Esophagus squamous epithelium (tissue), 5 donors: ENCODE measurements at regions not wholly inside any gene's neighbourhood (a gene's known extent, or its start where the extent isn't known, plus 50 kb on each side); places are given as distances from the start of the nearest gene placed in this dataset.

Source experiments
- DNase-seq: peaks from one replicate; lab custom pipeline; 2025; lab: John Stamatoyannopoulos, UW
- H3K27ac ChIP-seq, 4 donors: fragments of 200-600 bp; sonication (generic); one replicate each; pipeline ENCODE4 v1.5.1; 2016 to 2019; ENCODE audit warnings: mild to moderate bottlenecking in 1 of 4
- H3K27me3 ChIP-seq, 4 donors: fragments of 200-600 bp; sonication (generic); 1 replicate in 3 of 4; 2 replicates in 1 of 4; pipeline versions ENCODE4 v1.5.1 to v1.6.0; 2017 to 2021; ENCODE audit warnings: antibody characterized with exemption in 1 of 4
- H3K36me3 ChIP-seq, 3 donors: fragments of 200-600 bp; sonication (generic); one replicate each; pipeline ENCODE4 v1.5.1; 2016 to 2019
- H3K4me1 ChIP-seq, 3 donors: fragments of 200-600 bp; sonication (generic); one replicate each; pipeline ENCODE4 v1.5.1; 2017 to 2019
- H3K4me3 ChIP-seq, 4 donors: fragments of 200-600 bp; sonication (generic); 1 replicate in 3 of 4; 2 replicates in 1 of 4; pipeline ENCODE4 v1.5.1; 2016 to 2019; ENCODE audit warnings: mild to moderate bottlenecking in 2 of 4, moderate library complexity in 1 of 4
- H3K9me3 ChIP-seq, 3 donors: fragments of 200-600 bp; sonication (generic); one replicate each; pipeline ENCODE4 v1.5.1; 2016 to 2019
- POLR2A ChIP-seq, 4 donors: fragments of 450-650 bp; IDR thresholded peaks; one replicate each; pipeline ENCODE4 v1.6.1; 2017; ENCODE audit warnings: antibody characterized with exemption in 4 of 4, mild to moderate bottlenecking in 4 of 4, moderate library complexity in 3 of 4
- WGBS, 2 donors: methylation state at CpG; one replicate each; pipeline ENCODE4 v1.1.5; 2018; 5-methylcytosine and 5-hydroxymethylcytosine counted together
- intact Hi-C: fragments of 100-400 bp; cut with DNase I; formaldehyde crosslinking; loops from one replicate; pipeline ENCODE4 v1.15.0; 2022
- TF ChIP-seq, protein P1 (sequence below), 6 experiments: fragments of 450-650 bp in 4 of 6; fragments of 200-600 bp in 2 of 6; sonication (generic) in 2 of 6; IDR thresholded peaks; one replicate each; pipeline ENCODE4 v1.5.1; 2016 to 2019; ENCODE audit warnings: antibody characterized with exemption in 6 of 6, mild to moderate bottlenecking in 4 of 6, moderate library complexity in 4 of 6
- donor health status: DM: yes; HTN: yes; CAD: no.

DNA sequence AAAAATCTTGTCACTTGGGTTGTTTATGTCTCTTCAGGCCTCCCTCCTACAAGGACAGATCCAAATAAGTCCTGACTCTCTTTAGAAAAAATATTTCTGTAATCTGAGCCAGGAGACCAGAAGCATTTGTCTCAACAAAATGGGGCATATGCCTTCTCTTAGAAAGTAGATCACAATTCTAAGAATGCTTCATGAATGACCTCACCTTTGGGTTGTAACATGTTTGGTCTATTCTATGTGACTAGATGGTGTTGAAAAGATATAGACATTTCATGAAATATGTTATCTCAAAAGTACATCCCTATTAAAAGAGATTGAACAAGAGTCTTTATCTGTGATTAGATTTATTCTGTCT is 159.0 kb upstream of the SETBP1 start:
- no peaks in the 10 kb centered on the region for H3K9me3 ChIP-seq
- no peaks in the 10 kb centered on the region for H3K36me3 ChIP-seq
- DNase-seq, result no peak
- TF ChIP-seq POLR2A (IDR thresholded peaks at IDR 0.05), result no peak
- TF ChIP-seq, protein P1, sequence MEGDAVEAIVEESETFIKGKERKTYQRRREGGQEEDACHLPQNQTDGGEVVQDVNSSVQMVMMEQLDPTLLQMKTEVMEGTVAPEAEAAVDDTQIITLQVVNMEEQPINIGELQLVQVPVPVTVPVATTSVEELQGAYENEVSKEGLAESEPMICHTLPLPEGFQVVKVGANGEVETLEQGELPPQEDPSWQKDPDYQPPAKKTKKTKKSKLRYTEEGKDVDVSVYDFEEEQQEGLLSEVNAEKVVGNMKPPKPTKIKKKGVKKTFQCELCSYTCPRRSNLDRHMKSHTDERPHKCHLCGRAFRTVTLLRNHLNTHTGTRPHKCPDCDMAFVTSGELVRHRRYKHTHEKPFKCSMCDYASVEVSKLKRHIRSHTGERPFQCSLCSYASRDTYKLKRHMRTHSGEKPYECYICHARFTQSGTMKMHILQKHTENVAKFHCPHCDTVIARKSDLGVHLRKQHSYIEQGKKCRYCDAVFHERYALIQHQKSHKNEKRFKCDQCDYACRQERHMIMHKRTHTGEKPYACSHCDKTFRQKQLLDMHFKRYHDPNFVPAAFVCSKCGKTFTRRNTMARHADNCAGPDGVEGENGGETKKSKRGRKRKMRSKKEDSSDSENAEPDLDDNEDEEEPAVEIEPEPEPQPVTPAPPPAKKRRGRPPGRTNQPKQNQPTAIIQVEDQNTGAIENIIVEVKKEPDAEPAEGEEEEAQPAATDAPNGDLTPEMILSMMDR (IDR thresholded peaks at IDR 0.05), result no peak
- intact Hi-C loops, result no loop called here
- no peaks in the 10 kb centered on the region for H3K4me1 ChIP-seq
- no peak overlapping the region for H3K4me3 ChIP-seq
- no peak overlapping the region for H3K27ac ChIP-seq
- no peaks in the 10 kb centered on the region for H3K27me3 ChIP-seq

DNA sequence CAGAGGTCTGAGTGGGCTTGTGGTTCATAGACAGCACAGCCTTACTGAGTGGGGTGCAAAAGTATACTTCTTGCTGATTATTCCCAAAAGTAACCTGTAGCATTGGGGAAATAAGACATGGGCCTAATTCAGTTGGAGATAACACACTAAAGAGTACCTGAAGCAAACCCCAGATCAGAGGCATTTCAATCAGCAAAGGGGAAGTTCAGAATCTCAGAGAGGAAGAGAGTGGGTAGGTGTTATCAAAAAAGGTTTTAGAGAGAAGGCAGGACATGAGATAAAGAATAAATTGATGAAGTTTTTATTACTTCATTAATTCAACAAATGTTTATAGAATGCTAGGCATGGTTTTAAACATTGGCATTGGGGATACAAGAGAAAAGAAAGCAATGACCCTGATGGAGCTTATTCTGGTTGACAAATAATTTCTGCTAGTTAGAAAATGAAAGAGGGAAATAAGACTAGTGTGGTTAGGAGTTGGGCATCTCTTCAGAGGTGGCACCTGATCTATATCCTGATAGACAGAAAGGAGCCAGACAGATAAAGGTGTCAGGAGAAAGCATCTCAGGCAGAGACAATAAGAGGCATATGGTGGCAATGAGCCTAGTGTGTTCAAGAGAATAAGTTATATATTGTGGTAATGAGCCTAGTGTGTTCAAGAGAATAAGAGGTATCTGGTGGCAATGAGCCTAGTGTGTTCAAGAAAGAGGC is 153.8 kb upstream of the SETBP1 start:
- Histone ChIP-seq H3K36me3 (no peaks in the 10 kb centered on the region), H3K9me3 (no peaks in the 10 kb centered on the region), H3K4me3 (no peak overlapping the region), H3K27me3 (no peaks in the 10 kb centered on the region), H3K4me1 (no peaks in the 10 kb centered on the region), H3K27ac (no peak overlapping the region)
- no peak for DNase-seq
- TF ChIP-seq, protein P1 (IDR thresholded peaks at IDR 0.05), result no peak
- TF ChIP-seq POLR2A (IDR thresholded peaks at IDR 0.05), result no peak
- intact Hi-C loops, result no loop called here

DNA sequence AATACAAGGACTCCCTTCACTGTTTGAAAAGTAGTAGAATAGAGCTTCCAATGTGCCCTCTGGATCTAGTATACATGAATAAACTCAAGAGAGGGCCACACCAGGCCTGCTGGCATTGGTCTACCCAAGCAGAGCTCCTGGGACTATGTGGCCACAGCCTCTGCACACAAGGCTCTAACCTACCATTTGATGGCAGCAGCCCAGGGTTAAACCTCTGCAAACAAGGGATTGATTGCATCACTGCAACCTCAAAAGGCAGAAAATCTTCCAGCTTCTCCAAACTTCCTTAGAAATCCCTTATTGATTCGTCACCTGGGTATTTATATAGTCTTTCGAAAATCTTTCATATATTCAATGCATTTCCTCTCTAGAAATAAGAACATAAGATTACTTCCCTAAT is 147.6 kb upstream of the SETBP1 start:
- Histone ChIP-seq H3K4me3 (no peak overlapping the region), H3K27ac (no peak overlapping the region), H3K36me3 (no peaks in the 10 kb centered on the region), H3K9me3 (no peaks in the 10 kb centered on the region), H3K4me1 (peaks cover 0 to 22% (median 0%) of the 10 kb centered on the region in 3 donors), H3K27me3 (no peaks in the 10 kb centered on the region)
- TF ChIP-seq, protein P1 (IDR thresholded peaks at IDR 0.05), result no peak
- no peak for TF ChIP-seq POLR2A (IDR thresholded peaks at IDR 0.05)
- no peak for DNase-seq
- intact Hi-C loops, result no loop called here
- 63 to 81% methylated on average over 2 of the region's 2 CpGs for WGBS, 2 donors

DNA sequence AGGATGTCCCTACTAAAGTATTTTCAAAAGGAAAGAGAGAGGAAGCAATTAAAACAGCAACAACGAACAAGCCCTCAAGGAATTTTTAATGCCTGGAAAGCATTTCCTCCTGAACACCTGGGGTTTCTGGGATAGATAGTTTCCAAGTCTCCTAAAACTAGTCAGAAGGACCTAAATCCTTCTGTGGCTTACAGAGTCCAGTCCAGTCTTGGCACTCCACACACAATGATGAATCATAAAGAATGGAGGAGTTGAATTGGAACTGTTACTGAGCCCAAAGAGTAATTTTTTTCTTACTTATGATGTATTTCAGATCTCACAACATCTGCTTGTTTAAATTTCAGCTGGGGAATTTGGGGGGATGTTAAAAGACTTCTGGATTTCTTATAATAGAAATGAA is 144.6 kb upstream of the SETBP1 start:
- no peak for DNase-seq
- intact Hi-C loops, result no loop called here
- WGBS, 2 donors, result 7 to 29% methylated on average over 1 of the region's 1 CpG

DNA sequence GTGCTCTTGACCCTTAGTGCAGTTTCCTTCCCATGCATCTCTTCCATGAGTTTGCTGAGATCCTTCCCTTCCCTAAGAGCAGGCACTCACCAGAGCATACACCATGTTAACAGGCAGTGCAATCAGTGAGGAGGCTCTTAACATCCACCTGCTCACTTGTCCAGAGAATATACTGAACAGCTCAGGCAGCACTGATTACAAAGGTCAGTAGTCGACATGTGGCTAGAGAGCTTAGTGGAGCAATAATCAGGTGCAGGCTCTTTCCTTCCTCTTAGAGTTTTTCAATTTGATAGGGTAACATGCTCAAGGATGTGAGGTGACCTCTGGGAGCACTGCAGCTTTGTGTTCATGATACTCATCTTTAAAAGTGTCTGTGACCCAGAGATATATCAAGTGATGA is 144.1 kb upstream of the SETBP1 start:
- Histone ChIP-seq H3K4me1 (peaks cover 3 to 31% (median 4%) of the 10 kb centered on the region in 3 donors), H3K27ac (no peak overlapping the region), H3K9me3 (no peaks in the 10 kb centered on the region), H3K36me3 (no peaks in the 10 kb centered on the region), H3K27me3 (no peaks in the 10 kb centered on the region), H3K4me3 (no peak overlapping the region)
- DNase-seq, result no peak
- intact Hi-C loops, result no loop called here
- 71 to 100% methylated on average over 1 of the region's 1 CpG for WGBS, 2 donors
- no peak for TF ChIP-seq POLR2A (IDR thresholded peaks at IDR 0.05)
- TF ChIP-seq, protein P1 (IDR thresholded peaks at IDR 0.05), result no peak

More for the DNA sequence above, 144.6 kb upstream of the SETBP1 start:
- H3K27ac ChIP-seq, result no peak overlapping the region
- H3K27me3 ChIP-seq, result no peaks in the 10 kb centered on the region
- H3K9me3 ChIP-seq, result no peaks in the 10 kb centered on the region
- TF ChIP-seq, protein P1 (IDR thresholded peaks at IDR 0.05), result no peak
- no peak for TF ChIP-seq POLR2A (IDR thresholded peaks at IDR 0.05)
- H3K36me3 ChIP-seq, result no peaks in the 10 kb centered on the region
- no peak overlapping the region for H3K4me3 ChIP-seq
- peaks cover 0 to 25% (median 0%) of the 10 kb centered on the region in 3 donors for H3K4me1 ChIP-seq
